GM12865 (cell line): ENCODE measurements at regions not wholly inside any gene's neighbourhood (a gene's known extent, or its start where the extent isn't known, plus 50 kb on each side); places are given as distances from the start of the nearest gene placed in this dataset.

Source experiments
- DNase-seq: peaks from one replicate; pipeline ENCODE4 v3.0.0; 2010; ENCODE audit warnings: low read depth
- H3K4me3 ChIP-seq: 2 replicates; pipeline ENCODE4 v1.5.1; 2011; ENCODE audit warnings: mild to moderate bottlenecking, low read depth, low read length, control low read depth
- CTCF ChIP-seq: IDR thresholded peaks from 2 replicates; pipeline ENCODE4 v1.5.1; 2011; ENCODE audit warnings: low read length, control low read depth, low read depth, inconsistent platforms; ENCODE audit not compliant: insufficient read depth; ENCODE audit errors: missing control alignments

- H3K4me3 ChIP-seq, result no peak overlapping the region
- DNase-seq, result no peak
- no peak for TF ChIP-seq CTCF
Observed at GRCh38 chr18:73826098-73826497, 321.5 kb downstream of the FBXO15 start.

- TF ChIP-seq CTCF, result no peak
- no peak for DNase-seq
- H3K4me3 ChIP-seq, result no peak overlapping the region
Observed at GRCh38 chr18:73824671-73825070, 323.0 kb downstream of the FBXO15 start.

- TF ChIP-seq CTCF, result no peak
- DNase-seq, result no peak
- H3K4me3 ChIP-seq, result no peak overlapping the region
Observed at GRCh38 chr18:73812423-73812822, 335.2 kb downstream of the FBXO15 start.

GRCh38 chr18:73807551-73808192, 340.0 kb downstream of the FBXO15 start:
- TF ChIP-seq CTCF, result no peak
- H3K4me3 ChIP-seq, result no peak overlapping the region
- DNase-seq, result no peak

- DNase-seq, result no peak
- no peak for TF ChIP-seq CTCF
- H3K4me3 ChIP-seq, result no peak overlapping the region
Observed at GRCh38 chr18:73805991-73806390, 341.6 kb downstream of the FBXO15 start.

- no peak for TF ChIP-seq CTCF
- no peak overlapping the region for H3K4me3 ChIP-seq
- DNase-seq, result no peak
Observed at GRCh38 chr18:73797419-73797818, 350.2 kb downstream of the FBXO15 start.

- DNase-seq, result no peak
- no peak for TF ChIP-seq CTCF
- H3K4me3 ChIP-seq, result no peak overlapping the region
Observed at GRCh38 chr18:73793386-73793785, 354.2 kb downstream of the FBXO15 start.
